Left ventricle myocardium superior (tissue), 1 donor: ENCODE measurements at regions not wholly inside any gene's neighbourhood (a gene's known extent, or its start where the extent isn't known, plus 50 kb on each side); places are given as distances from the start of the nearest gene placed in this dataset.

Experiments
- ATAC-seq: fragments of 200-7000 bp; cut with Tn5 transposase; one replicate; pipeline ENCODE4 v1.9.1; 2020; ENCODE audit warnings: mild to moderate bottlenecking, moderate library complexity
- DNase-seq: peaks from one replicate; pipeline ENCODE4 v3.0.0-alpha.2; 2020
- intact Hi-C: fragments of 100-400 bp; cut with micrococcal nuclease; formaldehyde crosslinking; loops from one replicate; pipeline ENCODE4 v1.11.0; 2022
- donor health status: DM: no; HTN: yes; CAD: no; lungs with severe emphysema.

- intact Hi-C loops = loop anchor here (5.0 kb wide), 1 partner anchor 144 kb away; no protein-coding TSS in a partner anchor
- DNase-seq = no peak
- no peak for ATAC-seq
These were observed 156.6 kb downstream of the OPN5 start for GRCh38 chr6:47938405-47938804.

- peak; percentile 45 for ATAC-seq
- intact Hi-C loops = loop anchor here (5.0 kb wide), 1 partner anchor 145 kb away; no protein-coding TSS in a partner anchor
These were observed 155.0 kb downstream of the OPN5 start for GRCh38 chr6:47936820-47937219.

GRCh38 chr6:47934023-47934422 lies 152.2 kb downstream of the OPN5 start:
- intact Hi-C loops = no loop called here

More at GRCh38 chr6:47936820-47937219, 155.0 kb downstream of the OPN5 start:
- no peak for DNase-seq

GRCh38 chr6:47932575-47932974 lies 150.7 kb downstream of the OPN5 start:
- DNase-seq = no peak
- no peak for ATAC-seq
- intact Hi-C loops = no loop called here

More at GRCh38 chr6:47934023-47934422, 152.2 kb downstream of the OPN5 start:
- ATAC-seq = peak; percentile 28
- DNase-seq = peak; percentile 27

GRCh38 chr6:47924001-47924400 lies 142.2 kb downstream of the OPN5 start:
- intact Hi-C loops = no loop called here
- ATAC-seq = no peak

GRCh38 chr6:47922391-47922790 lies 140.6 kb downstream of the OPN5 start:
- intact Hi-C loops = no loop called here
- ATAC-seq (no peak), DNase-seq (no peak)

More at GRCh38 chr6:47924001-47924400, 142.2 kb downstream of the OPN5 start:
- DNase-seq = no peak

- ATAC-seq = no peak
- intact Hi-C loops = no loop called here
- no peak for DNase-seq
These were observed 138.0 kb downstream of the OPN5 start for GRCh38 chr6:47919875-47920274.

GRCh38 chr6:47917811-47918210 lies 136.0 kb downstream of the OPN5 start:
- no peak for DNase-seq
- intact Hi-C loops = no loop called here

GRCh38 chr6:47917202-47917601 lies 135.4 kb downstream of the OPN5 start:
- intact Hi-C loops = no loop called here
- ATAC-seq (no peak), DNase-seq (no peak)

More at GRCh38 chr6:47917811-47918210, 136.0 kb downstream of the OPN5 start:
- ATAC-seq = no peak

- intact Hi-C loops = no loop called here
- ATAC-seq (no peak), DNase-seq (no peak)
These were observed 133.2 kb downstream of the OPN5 start for GRCh38 chr6:47915017-47915416.

- ATAC-seq (no peak), DNase-seq (no peak)
- intact Hi-C loops = no loop called here
These were observed 126.4 kb downstream of the OPN5 start for GRCh38 chr6:47908271-47908670.

GRCh38 chr6:47905717-47906116 lies 123.9 kb downstream of the OPN5 start:
- DNase-seq (no peak), ATAC-seq (no peak)
- intact Hi-C loops = no loop called here

GRCh38 chr6:47897247-47897646 lies 115.4 kb downstream of the OPN5 start:
- intact Hi-C loops = no loop called here
- DNase-seq (no peak), ATAC-seq (no peak)

GRCh38 chr6:47890326-47890875 lies 108.6 kb downstream of the OPN5 start:
- DNase-seq = no peak
- intact Hi-C loops = no loop called here
- ATAC-seq = no peak

- no peak for ATAC-seq
- intact Hi-C loops = no loop called here
These were observed 97.2 kb downstream of the OPN5 start for GRCh38 chr6:47879015-47879414.

More at GRCh38 chr6:47879015-47879414, 97.2 kb downstream of the OPN5 start:
- no peak for DNase-seq
